H1 (cell line): ENCODE measurements at regions not wholly inside any gene's neighbourhood (a gene's known extent, or its start where the extent isn't known, plus 50 kb on each side); places are given as distances from the start of the nearest gene placed in this dataset.

Source experiments
- CTCF ChIA-PET: fragments of 300-600 bp; sonication (Branson Sonifier 250); formaldehyde crosslinking; loops from one replicate; lab custom pipeline; 2021; ENCODE audit not compliant: partially characterized antibody; lab: Charles Lee
- POLR2A ChIA-PET: fragments of 300-600 bp; sonication (Branson Sonifier 250); formaldehyde crosslinking; loops from one replicate; lab custom pipeline; 2021; ENCODE audit warnings: inconsistent platforms; ENCODE audit not compliant: partially characterized antibody; lab: Charles Lee
- DNase-seq, 2 experiments: peaks; one replicate each; pipeline versions ENCODE4 v3.0.0 to v3.0.0-alpha.2; 2010 to 2022; ENCODE audit warnings: low spot score in 2 of 2, low read depth in 1 of 2, mixed read lengths in 1 of 2
- FAIRE-seq: peaks from 2 replicates; lab custom pipeline; 2011; peaks lifted over from hg19 to GRCh38; lab: Jason Lieb, UNC
- H2AFZ ChIP-seq: 2 replicates; pipeline ENCODE4 v1.8.1; 2012; ENCODE audit warnings: low read length, inconsistent platforms
- H2AK5ac ChIP-seq: 2 replicates; pipeline ENCODE4 v1.6.1; 2013; ENCODE audit warnings: low read depth, low read length
- H2BK120ac ChIP-seq: replicated peaks from 2 replicates; pipeline ENCODE3; 2013; ENCODE audit warnings: low read depth, low read length, inconsistent platforms
- H2BK12ac ChIP-seq: 2 replicates; pipeline ENCODE4 v1.6.1; 2013; ENCODE audit warnings: low read depth, low read length
- H2BK15ac ChIP-seq: 2 replicates; pipeline ENCODE4 v1.6.1; 2013; ENCODE audit warnings: low read length
- H2BK20ac ChIP-seq: 2 replicates; pipeline ENCODE4 v1.6.1; 2013; ENCODE audit warnings: low read length
- H2BK5ac ChIP-seq: 2 replicates; pipeline ENCODE4 v1.6.1; 2013; ENCODE audit warnings: low read depth, low read length
- H3K14ac ChIP-seq: 2 replicates; pipeline ENCODE4 v1.6.1; 2013; ENCODE audit warnings: inconsistent platforms; ENCODE audit not compliant: insufficient read length
- H3K18ac ChIP-seq: 2 replicates; pipeline ENCODE4 v1.6.1; 2013; ENCODE audit warnings: low read length; ENCODE audit errors: extremely low read depth
- H3K23ac ChIP-seq: 2 replicates; pipeline ENCODE4 v1.6.1; 2013; ENCODE audit warnings: inconsistent platforms; ENCODE audit not compliant: insufficient read length
- H3K23me2 ChIP-seq: 2 replicates; pipeline ENCODE4 v1.6.1; 2013; ENCODE audit warnings: low read depth, low read length
- H3K27ac ChIP-seq: 2 replicates; pipeline ENCODE4 v1.6.1; 2011; ENCODE audit warnings: low read depth, low read length, inconsistent platforms
- H3K27me3 ChIP-seq, 4 experiments: replicated peaks in 1 of 4; 1 replicate in 1 of 4; 2 replicates in 3 of 4; pipeline versions ENCODE4 v1.6.1 to v1.8.1; 2011 to 2013; ENCODE audit warnings: low read length in 3 of 4, mild to moderate bottlenecking in 3 of 4, inconsistent platforms in 2 of 4, mixed read lengths in 2 of 4, moderate library complexity in 1 of 4; ENCODE audit not compliant: control insufficient read depth in 3 of 4, insufficient read depth in 3 of 4; ENCODE audit errors: extremely low read depth in 1 of 4
- H3K36me3 ChIP-seq, 4 experiments: 2 replicates each; pipeline versions ENCODE4 v1.6.1 to v1.8.1; 2011 to 2013; ENCODE audit warnings: mild to moderate bottlenecking in 4 of 4, low read length in 3 of 4, moderate library complexity in 2 of 4, control low read depth in 1 of 4, inconsistent platforms in 1 of 4; ENCODE audit not compliant: insufficient read depth in 4 of 4, control insufficient read depth in 2 of 4
- H3K4ac ChIP-seq: replicated peaks from 2 replicates; pipeline ENCODE3; 2013; ENCODE audit warnings: low read length, low read depth, mixed read lengths, inconsistent platforms; ENCODE audit not compliant: insufficient read length
- H3K4me1 ChIP-seq, 4 experiments: replicated peaks in 1 of 4; 1 replicate in 1 of 4; 2 replicates in 3 of 4; pipeline versions ENCODE4 v1.6.1 to v1.8.1; 2011 to 2013; ENCODE audit warnings: low read length in 3 of 4, inconsistent platforms in 2 of 4, mixed read lengths in 1 of 4; ENCODE audit not compliant: insufficient read depth in 4 of 4, control insufficient read depth in 3 of 4
- H3K4me2 ChIP-seq, 2 experiments: 2 replicates each; pipeline versions ENCODE4 v1.6.1 to v1.8.1; 2011 to 2013; ENCODE audit warnings: low read depth in 2 of 2, low read length in 2 of 2, control low read depth in 1 of 2, inconsistent platforms in 1 of 2, mild to moderate bottlenecking in 1 of 2; ENCODE audit not compliant: insufficient read depth in 1 of 2
- H3K4me3 ChIP-seq, 4 experiments: fragments of 200-600, 300-600 bp in 1 of 4; sonication (generic), shearing (Covaris generic), sonication (Bioruptor Twin) in 1 of 4; 2 replicates each; pipeline versions ENCODE4 v1.5.1 to v1.8.1; 2011 to 2016; ENCODE audit warnings: low read length in 4 of 4, low read depth in 3 of 4, control low read depth in 2 of 4, inconsistent platforms in 2 of 4, mild to moderate bottlenecking in 2 of 4, mixed read lengths in 1 of 4, moderate library complexity in 1 of 4; ENCODE audit not compliant: insufficient read depth in 2 of 4; ENCODE audit errors: extremely low read depth in 1 of 4
- H3K56ac ChIP-seq: replicated peaks from 2 replicates; pipeline ENCODE3; 2013; ENCODE audit warnings: low read depth, mild to moderate bottlenecking, mixed read lengths, low read length, inconsistent platforms; ENCODE audit not compliant: insufficient read length
- H3K79me1 ChIP-seq: 2 replicates; pipeline ENCODE4 v1.6.1; 2013; ENCODE audit warnings: low read depth, low read length, control low read depth
- H3K79me2 ChIP-seq, 2 experiments: 2 replicates each; pipeline versions ENCODE4 v1.6.1 to v1.8.1; 2012 to 2013; ENCODE audit warnings: low read length in 2 of 2, mild to moderate bottlenecking in 2 of 2, inconsistent platforms in 1 of 2; ENCODE audit not compliant: insufficient read depth in 2 of 2, control insufficient read depth in 1 of 2
- H3K9ac ChIP-seq, 4 experiments: replicated peaks in 1 of 4; 1 replicate in 1 of 4; 2 replicates in 3 of 4; pipeline versions ENCODE4 v1.6.1 to v1.8.1; 2011 to 2013; ENCODE audit warnings: low read depth in 3 of 4, low read length in 3 of 4, control low read depth in 2 of 4, mild to moderate bottlenecking in 2 of 4, moderate library complexity in 2 of 4, inconsistent platforms in 1 of 4; ENCODE audit errors: extremely low read depth in 1 of 4
- H3K9me3 ChIP-seq, 2 experiments: 2 replicates each; pipeline versions ENCODE4 v1.6.1 to v1.8.1; 2012 to 2013; ENCODE audit warnings: mild to moderate bottlenecking in 2 of 2, moderate library complexity in 2 of 2, control low read depth in 1 of 2, inconsistent platforms in 1 of 2, low read depth in 1 of 2, low read length in 1 of 2, mixed read lengths in 1 of 2; ENCODE audit not compliant: insufficient read depth in 2 of 2
- H4K20me1 ChIP-seq, 2 experiments: replicated peaks in 1 of 2; 2 replicates each; pipeline versions ENCODE3 to v1.8.1; 2011 to 2013; ENCODE audit warnings: inconsistent platforms in 2 of 2, low read length in 2 of 2, mild to moderate bottlenecking in 1 of 2; ENCODE audit not compliant: insufficient read depth in 2 of 2, control insufficient read depth in 1 of 2
- H4K5ac ChIP-seq: 2 replicates; pipeline ENCODE4 v1.6.1; 2013; ENCODE audit warnings: low read length, low read depth, mixed read lengths, inconsistent platforms; ENCODE audit not compliant: insufficient read length
- H4K8ac ChIP-seq: 2 replicates; pipeline ENCODE4 v1.8.0; 2013; ENCODE audit warnings: mild to moderate bottlenecking, moderate library complexity, low read length, inconsistent platforms; ENCODE audit not compliant: insufficient read depth; ENCODE audit errors: extremely low read depth
- H4K91ac ChIP-seq: replicated peaks from 2 replicates; pipeline ENCODE3; 2013; ENCODE audit warnings: low read length, mixed read lengths, inconsistent platforms; ENCODE audit not compliant: insufficient read length
- CTBP2 ChIP-seq: IDR thresholded peaks from 2 replicates; pipeline ENCODE4 v1.7.0; 2011; ENCODE audit warnings: borderline replicate concordance, mild to moderate bottlenecking, moderate library complexity, mixed read lengths, low read length; ENCODE audit not compliant: insufficient read depth, insufficient read length
- EP300 ChIP-seq, 2 experiments: IDR thresholded peaks; 1 replicate in 1 of 2; 2 replicates in 1 of 2; pipeline ENCODE4 v1.6.1; 2011 to 2012; ENCODE audit warnings: low read depth in 2 of 2, low read length in 2 of 2, mild to moderate bottlenecking in 2 of 2, borderline replicate concordance in 1 of 2, inconsistent platforms in 1 of 2, moderate library complexity in 1 of 2
- KDM4A ChIP-seq: IDR thresholded peaks from one replicate; pipeline ENCODE4 v1.7.1; 2012; ENCODE audit warnings: low read depth, mild to moderate bottlenecking, moderate library complexity, low read length, inconsistent platforms; ENCODE audit not compliant: severe bottlenecking
- RAD21 ChIP-seq, 2 experiments: IDR thresholded peaks in 1 of 2; conservative IDR thresholded peaks in 1 of 2; 2 replicates each; pipeline ENCODE4 v1.6.1; 2011; ENCODE audit warnings: low read depth in 2 of 2, low read length in 2 of 2, improper control_type of control experiment in 1 of 2, inconsistent platforms in 1 of 2, mild to moderate bottlenecking in 1 of 2, moderate library complexity in 1 of 2
- RXRA ChIP-seq: IDR thresholded peaks from 2 replicates; pipeline ENCODE4 v1.6.1; 2011; ENCODE audit warnings: low read depth, mild to moderate bottlenecking, low read length, moderate library complexity; ENCODE audit not compliant: insufficient read depth
- WGBS, 2 experiments: shearing (Covaris generic) in 1 of 2; methylation state at CpG; one replicate each; pipeline versions ENCODE4 v1.1.6 to v1.1.7; 2013 to 2015; ENCODE audit warnings: low lambda C conversion rate in 2 of 2, mixed read lengths in 2 of 2, inconsistent platforms in 1 of 2, low coverage in 1 of 2, missing lambda C conversion rate in 1 of 2; ENCODE audit not compliant: insufficient replicate concordance in 2 of 2, insufficient coverage in 1 of 2, insufficient read length in 1 of 2; ENCODE audit errors: extremely low coverage in 1 of 2, missing lambda C conversion rate in 1 of 2; 5-methylcytosine and 5-hydroxymethylcytosine counted together
- TF ChIP-seq, protein P1 (sequence below): IDR thresholded peaks from 2 replicates; pipeline ENCODE4 v1.6.1; 2011; ENCODE audit warnings: low read length, improper control_type of control experiment

DNA sequence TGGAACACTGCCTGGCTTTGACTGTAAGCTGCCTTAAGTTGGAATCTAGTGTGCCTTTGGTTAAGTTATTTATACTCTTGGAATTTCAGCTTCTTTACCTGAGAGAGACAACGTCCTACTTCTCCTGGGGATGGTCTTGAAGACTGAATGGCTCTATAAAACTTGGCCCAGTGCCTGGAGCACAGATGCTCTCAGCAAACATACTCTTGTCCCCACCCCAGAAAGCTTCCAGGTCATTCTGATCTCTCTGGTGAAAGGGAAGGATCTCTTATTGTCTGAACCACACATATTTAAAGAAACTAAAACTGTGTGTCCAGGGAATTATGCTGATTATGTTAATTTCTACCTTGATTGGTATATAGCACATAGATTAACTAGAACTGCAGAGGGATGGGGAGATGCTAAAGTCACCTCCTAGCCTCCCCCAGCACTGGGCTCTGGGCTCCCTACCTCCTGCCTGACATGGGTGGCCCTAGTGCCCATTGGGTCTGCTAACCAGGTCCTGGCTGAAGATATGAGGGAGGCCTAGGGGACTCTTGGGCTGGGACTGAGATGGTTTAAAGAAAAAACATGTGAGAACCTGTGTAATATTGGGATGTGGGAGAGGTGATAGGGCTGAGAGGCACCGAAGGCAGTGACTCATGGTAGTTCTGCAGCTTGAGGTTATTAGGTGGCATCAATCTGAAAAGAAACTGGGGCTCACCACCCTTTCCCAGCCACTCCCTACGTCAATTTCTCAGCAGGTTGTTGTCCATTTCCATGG is 171.0 kb downstream of the RPLP1 start:
- Histone ChIP-seq H2BK12ac (no peak overlapping the region), H3K36me3 (no peaks in the 10 kb centered on the region), H3K27me3 (no peaks in the 10 kb centered on the region), H2AFZ (no peak overlapping the region), H3K23me2 (no peaks in the 10 kb centered on the region), H3K23ac (no peak overlapping the region), H3K27ac (no peak overlapping the region), H3K4ac (no peak overlapping the region), H3K4me2 (no peak overlapping the region), H3K14ac (no peak overlapping the region), H3K79me1 (no peaks in the 10 kb centered on the region), H3K18ac (no peak overlapping the region), H3K4me1 (no peaks in the 10 kb centered on the region), H3K79me2 (no peaks in the 10 kb centered on the region), H2BK120ac (no peak overlapping the region), H3K9me3 (peaks cover 8 to 11% of the 10 kb centered on the region in 2 experiments; a peak in 2 of 4 replicates), H4K8ac (no peak overlapping the region), H2BK15ac (no peak overlapping the region), H2BK20ac (no peak overlapping the region), H3K4me3 (no peak overlapping the region), H2AK5ac (no peak overlapping the region), H4K91ac (no peak overlapping the region), H4K20me1 (no peaks in the 10 kb centered on the region), H2BK5ac (no peak overlapping the region), H4K5ac (no peak overlapping the region), H3K56ac (no peak overlapping the region), H3K9ac (no peak overlapping the region)
- DNase-seq (no peak), FAIRE-seq (no peak)
- TF ChIP-seq KDM4A (no peak), RXRA (no peak), CTBP2 (no peak), EP300 (IDR thresholded peaks at IDR 0.05; ENCODE audit: borderline replicate concordance in 1 of 2, low read depth in 2 of 2, low read length in 2 of 2) (no peak), RAD21 (IDR thresholded peaks at IDR 0.05 in 1 of 2, conservative IDR thresholded peaks at IDR 0.05 in 1 of 2; ENCODE audit: low read depth in 2 of 2, low read length in 2 of 2) (no peak)
- TF ChIP-seq, protein P1, sequence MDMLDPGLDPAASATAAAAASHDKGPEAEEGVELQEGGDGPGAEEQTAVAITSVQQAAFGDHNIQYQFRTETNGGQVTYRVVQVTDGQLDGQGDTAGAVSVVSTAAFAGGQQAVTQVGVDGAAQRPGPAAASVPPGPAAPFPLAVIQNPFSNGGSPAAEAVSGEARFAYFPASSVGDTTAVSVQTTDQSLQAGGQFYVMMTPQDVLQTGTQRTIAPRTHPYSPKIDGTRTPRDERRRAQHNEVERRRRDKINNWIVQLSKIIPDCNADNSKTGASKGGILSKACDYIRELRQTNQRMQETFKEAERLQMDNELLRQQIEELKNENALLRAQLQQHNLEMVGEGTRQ: no peak
- CTCF ChIA-PET: interaction anchor here (1.1 to 1.3 kb wide), 2 partner anchors 30 to 106 kb away, joined by 3 to 5 read pairs; no protein-coding TSS in a partner anchor
- 86% methylated on average over 3 of the region's 3 CpGs; no CpG with 5 or more reads in 1 of the 2 experiments for WGBS, 2 experiments
- POLR2A ChIA-PET: no interaction called here
